Sciatic nerve (tissue), 2 donors: ENCODE measurements at regions not wholly inside any gene's neighbourhood (a gene's known extent, or its start where the extent isn't known, plus 50 kb on each side); places are given as distances from the start of the nearest gene placed in this dataset.

Source experiments
- ATAC-seq: fragments of 200-7000 bp; cut with Tn5 transposase; one replicate; pipeline ENCODE4 v1.9.1; 2020; ENCODE audit warnings: mild to moderate bottlenecking, moderate library complexity
- DNase-seq: peaks from one replicate; pipeline ENCODE4 v3.0.0-alpha.2; 2020; ENCODE audit warnings: low spot score
- intact Hi-C: fragments of 100-400 bp; cut with DNase I; formaldehyde crosslinking; loops from one replicate; pipeline ENCODE4 v1.14.2; 2022
- donor health status: DM: no; HTN: no; CAD: no.
- donor health status: DM: no; HTN: no; CAD: no.

- no peak for ATAC-seq
- DNase-seq, result no peak
- intact Hi-C loops, result no loop called here
Observed at GRCh38 chr2:20537423-20538307, 90.8 kb downstream of the RHOB start.

DNA sequence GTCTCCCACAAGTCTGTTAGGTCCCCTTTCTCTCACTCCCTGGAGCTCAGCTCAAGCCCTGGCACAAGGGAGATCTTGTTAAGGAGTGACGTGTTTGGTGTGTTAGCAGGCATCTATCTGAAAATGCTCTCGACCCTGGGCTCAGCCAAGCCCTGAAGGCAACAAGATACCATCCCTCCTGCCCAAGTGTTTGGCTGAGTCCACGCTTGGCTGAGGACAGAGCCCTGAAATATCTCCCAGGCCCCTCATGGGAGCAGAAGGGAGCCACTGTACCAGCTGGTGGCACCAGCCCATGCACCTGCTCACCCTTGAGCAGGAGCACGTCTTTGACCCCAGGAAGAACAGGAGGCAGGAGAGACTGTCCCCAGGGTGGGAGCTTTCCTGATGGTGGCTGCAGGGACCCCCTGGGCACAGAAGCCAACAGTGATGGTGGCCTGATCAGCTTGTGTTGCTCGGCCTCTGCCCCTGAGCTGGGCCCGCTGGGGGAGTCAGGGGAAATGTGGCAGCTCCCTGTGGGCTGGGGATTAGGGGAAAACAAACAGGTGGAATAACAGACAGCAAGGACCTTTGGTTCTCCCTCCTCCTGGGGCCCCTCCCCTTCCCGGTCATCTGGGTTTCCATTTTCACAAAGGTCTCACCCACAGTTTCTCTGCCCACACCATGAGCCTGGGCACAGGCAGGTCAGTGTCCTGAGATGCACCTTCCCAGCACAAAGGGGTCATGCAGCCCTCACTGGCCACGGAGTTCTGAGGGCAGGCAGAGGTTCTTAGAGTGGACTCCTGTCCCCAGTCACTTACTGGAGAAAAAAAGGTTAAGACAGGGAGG lies 91.6 kb downstream of the RHOB start:
- no peak for ATAC-seq
- intact Hi-C loops, result no loop called here
- DNase-seq, result no peak

DNA sequence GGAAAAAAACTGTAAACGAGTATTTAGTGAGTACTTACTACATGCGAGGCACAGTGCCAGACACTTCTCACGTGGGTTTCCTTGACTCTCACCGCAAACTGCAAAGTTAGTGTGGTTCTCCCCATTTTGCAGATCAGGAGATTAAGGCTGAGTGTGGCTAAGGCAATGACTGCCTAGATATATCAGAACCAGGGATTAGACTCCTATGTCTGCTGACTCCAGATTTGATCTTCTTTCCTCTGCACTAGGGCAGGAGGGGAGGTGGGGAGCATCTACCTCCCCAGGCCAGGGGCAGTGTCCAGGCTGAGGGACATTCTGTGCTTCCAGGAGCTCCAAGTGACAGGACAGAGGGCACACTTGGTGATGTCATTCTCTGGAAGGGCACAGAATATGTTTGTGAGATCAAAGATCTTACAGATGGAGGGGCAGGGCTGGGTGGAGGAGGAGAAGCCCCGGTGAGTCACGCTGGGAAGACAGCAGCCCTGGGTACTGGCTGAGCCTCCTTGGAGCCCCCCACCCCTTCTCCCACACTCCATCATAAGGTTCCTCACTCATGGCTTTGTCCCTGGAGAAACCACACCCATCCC lies 92.4 kb downstream of the RHOB start:
- ATAC-seq (peak; percentile 2), DNase-seq (no peak)
- intact Hi-C loops, result no loop called here

GRCh38 chr2:20539776-20540586 lies 93.1 kb downstream of the RHOB start:
- intact Hi-C loops, result no loop called here
- ATAC-seq (peak; percentile 43), DNase-seq (no peak)

DNA sequence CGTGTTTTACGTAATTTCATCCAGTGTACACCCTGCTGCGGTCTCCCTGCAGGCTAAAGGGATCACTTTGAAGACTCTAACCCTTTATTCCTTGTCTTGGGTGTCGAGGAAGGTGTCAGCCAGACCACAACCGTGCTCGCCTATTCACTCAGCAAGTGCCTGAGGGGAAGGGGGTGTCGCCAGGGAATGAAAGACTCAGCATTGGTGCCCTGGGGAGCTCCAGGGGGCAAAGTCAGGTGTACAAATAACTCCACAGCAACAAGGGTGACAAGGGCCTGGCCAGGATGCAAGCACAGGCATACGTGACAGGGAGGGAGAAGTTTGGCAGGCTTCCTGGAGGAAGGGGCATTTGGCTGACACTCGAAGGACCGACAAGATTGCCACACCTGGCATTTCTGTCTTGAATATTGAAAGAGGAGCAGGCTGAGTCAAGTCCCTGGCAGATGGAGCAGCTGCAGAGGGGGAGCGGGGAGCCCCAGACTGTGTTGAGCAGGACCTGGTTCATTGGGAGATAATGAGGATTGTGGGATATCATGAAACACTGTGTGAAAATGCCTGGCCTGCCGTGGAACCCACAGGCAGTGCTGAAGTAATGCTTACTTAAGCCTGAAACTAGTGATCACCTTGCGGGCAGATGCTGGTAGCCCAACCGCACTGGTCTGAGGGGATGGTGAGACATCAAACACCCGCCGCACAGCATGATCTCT lies 93.9 kb downstream of the RHOB start:
- ATAC-seq (no peak), DNase-seq (no peak)
- intact Hi-C loops, result no loop called here

DNA sequence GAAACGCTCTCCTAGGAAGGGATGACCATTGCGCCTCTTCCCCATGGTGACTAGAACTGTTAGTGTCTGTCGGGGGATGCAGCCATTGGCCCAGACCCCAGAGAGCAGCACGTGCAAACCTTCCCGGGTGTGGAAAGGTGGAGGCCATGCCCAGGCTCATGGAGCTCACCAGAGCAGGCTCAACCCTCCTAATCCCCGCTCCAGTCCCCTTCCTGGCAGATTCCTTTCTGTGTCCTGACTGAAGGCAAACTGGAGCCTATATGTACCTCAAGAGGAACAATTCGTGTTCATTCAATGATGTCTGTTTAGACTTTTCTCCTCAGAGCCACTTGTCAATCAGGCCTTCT lies 94.4 kb downstream of the RHOB start:
- no peak for DNase-seq
- ATAC-seq, result no peak
- intact Hi-C loops, result no loop called here

DNA sequence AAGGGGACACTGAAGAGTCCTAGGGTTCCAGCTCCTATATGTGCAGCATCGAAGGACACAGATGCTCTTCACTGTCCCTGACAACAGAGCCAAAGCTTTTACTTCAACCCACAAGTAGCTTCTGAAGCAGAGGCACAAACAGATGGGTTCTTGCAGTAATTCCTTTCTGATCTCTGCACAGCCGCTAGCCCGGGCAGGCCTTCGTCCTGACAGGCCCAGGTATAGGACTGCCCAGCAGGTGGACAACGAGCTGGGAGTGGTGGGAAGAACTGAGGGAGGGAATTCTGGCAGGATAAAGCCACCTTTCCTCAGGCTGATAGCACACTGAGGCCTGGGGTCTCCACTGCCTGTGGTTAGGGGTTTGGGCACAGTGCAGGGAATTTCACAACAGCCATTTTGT lies 94.8 kb downstream of the RHOB start:
- no peak for DNase-seq
- no peak for ATAC-seq
- intact Hi-C loops, result no loop called here

GRCh38 chr2:20542269-20542668 lies 95.4 kb downstream of the RHOB start:
- no peak for ATAC-seq
- intact Hi-C loops, result no loop called here

GRCh38 chr2:20542746-20543468 lies 96.0 kb downstream of the RHOB start:
- intact Hi-C loops, result no loop called here
- ATAC-seq (peak; percentile 3), DNase-seq (no peak)

More at GRCh38 chr2:20542269-20542668, 95.4 kb downstream of the RHOB start:
- DNase-seq, result no peak

GRCh38 chr2:20543469-20544152 lies 96.7 kb downstream of the RHOB start:
- intact Hi-C loops, result no loop called here
- peak; percentile 38 for ATAC-seq
- DNase-seq, result no peak

GRCh38 chr2:20544153-20544747 lies 97.4 kb downstream of the RHOB start:
- DNase-seq (no peak), ATAC-seq (no peak)
- intact Hi-C loops, result no loop called here

GRCh38 chr2:20549144-20549543 lies 101.8 kb downstream of the HS1BP3 start:
- ATAC-seq (no peak), DNase-seq (no peak)
- intact Hi-C loops, result no loop called here

- DNase-seq (no peak), ATAC-seq (no peak)
- intact Hi-C loops, result no loop called here
Observed at GRCh38 chr2:20549691-20550348, 101.1 kb downstream of the HS1BP3 start.

GRCh38 chr2:20551260-20551944 lies 99.5 kb downstream of the HS1BP3 start:
- ATAC-seq (peak; percentile 59), DNase-seq (no peak)
- intact Hi-C loops, result loop anchor here (1.0 kb wide), 1 partner anchor 36 kb away; no protein-coding TSS in a partner anchor

DNA sequence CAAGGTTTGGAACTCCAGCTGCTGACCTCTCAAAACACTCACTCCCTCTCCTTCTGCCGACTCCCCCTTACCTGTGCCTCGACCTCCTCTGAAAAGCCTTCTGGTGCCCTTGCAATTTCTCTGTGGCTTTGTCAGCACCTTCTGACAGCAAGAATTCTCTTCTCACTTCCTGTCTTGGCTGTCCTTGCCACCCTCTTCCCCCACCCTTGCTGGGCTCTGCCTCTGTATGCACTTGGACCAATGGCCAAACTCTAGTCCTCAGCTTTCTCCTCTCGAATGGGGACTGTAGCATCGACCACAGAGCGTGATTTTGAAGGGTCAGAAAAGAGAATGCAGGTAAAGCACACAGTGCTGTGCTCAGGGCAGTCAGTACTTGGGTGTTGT lies 99.0 kb downstream of the HS1BP3 start:
- intact Hi-C loops, result loop anchor here (1.0 kb wide), 1 partner anchor 35 kb away; no protein-coding TSS in a partner anchor
- no peak for ATAC-seq
- no peak for DNase-seq

DNA sequence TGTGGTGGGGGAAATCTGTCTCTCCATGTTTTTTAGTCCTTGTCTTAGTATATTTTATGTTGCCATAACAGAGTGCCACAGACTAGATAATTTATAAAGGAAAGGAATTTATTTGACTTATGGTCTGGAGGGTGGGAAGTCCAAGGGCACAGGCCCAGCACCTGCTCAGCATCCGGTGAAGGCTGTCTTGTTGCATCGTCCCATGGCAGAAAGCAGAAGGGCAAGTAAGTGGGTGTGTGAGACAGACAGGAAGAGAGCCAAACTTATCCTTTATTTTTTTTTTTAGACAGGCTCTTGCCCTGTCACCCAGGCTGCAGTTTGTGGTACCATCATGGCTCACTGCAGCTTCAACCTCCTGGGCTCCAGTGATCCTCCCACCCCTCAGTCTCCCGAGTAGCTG lies 98.1 kb downstream of the HS1BP3 start:
- no peak for ATAC-seq
- no peak for DNase-seq
- intact Hi-C loops, result no loop called here
